IPS-15b (cell line): ENCODE measurements at regions not wholly inside any gene's neighbourhood (a gene's known extent, or its start where the extent isn't known, plus 50 kb on each side); places are given as distances from the start of the nearest gene placed in this dataset.

Experiments used
- H3K27me3 ChIP-seq: one replicate; pipeline ENCODE4 v1.6.1; 2013; ENCODE audit warnings: low read length; ENCODE audit not compliant: control insufficient read depth, insufficient read depth
- H3K36me3 ChIP-seq: one replicate; pipeline ENCODE4 v1.6.1; 2013; ENCODE audit warnings: low read length; ENCODE audit not compliant: control insufficient read depth, insufficient read depth
- H3K4me1 ChIP-seq: one replicate; pipeline ENCODE4 v1.6.1; 2013; ENCODE audit warnings: mild to moderate bottlenecking, low read length; ENCODE audit not compliant: control insufficient read depth, insufficient read depth
- H3K4me3 ChIP-seq: one replicate; pipeline ENCODE4 v1.5.1; 2013; ENCODE audit warnings: low read depth, low read length
- H3K9ac ChIP-seq: one replicate; pipeline ENCODE4 v1.6.1; 2013; ENCODE audit warnings: low read depth, mild to moderate bottlenecking, low read length
- H3K9me3 ChIP-seq: one replicate; pipeline ENCODE4 v1.6.1; 2013; ENCODE audit warnings: mild to moderate bottlenecking, low read length; ENCODE audit not compliant: control insufficient read depth, insufficient read depth

GRCh38 chr15:81443040-81443820 is 69.2 kb upstream of the TMC3 start:
- Histone ChIP-seq H3K4me3 (no peak overlapping the region), H3K36me3 (no peaks in the 10 kb centered on the region), H3K4me1 (peaks cover 3% of the 10 kb centered on the region), H3K27me3 (no peaks in the 10 kb centered on the region), H3K9me3 (no peaks in the 10 kb centered on the region), H3K9ac (no peak overlapping the region)

GRCh38 chr15:81442454-81442853 is 68.4 kb upstream of the TMC3 start:
- Histone ChIP-seq H3K36me3 (no peaks in the 10 kb centered on the region), H3K9ac (no peak overlapping the region), H3K27me3 (no peaks in the 10 kb centered on the region), H3K4me1 (peaks cover 3% of the 10 kb centered on the region), H3K9me3 (no peaks in the 10 kb centered on the region), H3K4me3 (no peak overlapping the region)

- H3K36me3 ChIP-seq, result no peaks in the 10 kb centered on the region
- no peaks in the 10 kb centered on the region for H3K9me3 ChIP-seq
- no peak overlapping the region for H3K9ac ChIP-seq
These were observed 60.8 kb upstream of the TMC3 start for GRCh38 chr15:81434851-81435250.

GRCh38 chr15:81433462-81433861 is 59.4 kb upstream of the TMC3 start:
- no peaks in the 10 kb centered on the region for H3K27me3 ChIP-seq
- H3K4me1 ChIP-seq, result no peaks in the 10 kb centered on the region
- H3K36me3 ChIP-seq, result no peaks in the 10 kb centered on the region
- H3K9ac ChIP-seq, result no peak overlapping the region
- H3K9me3 ChIP-seq, result no peaks in the 10 kb centered on the region
- H3K4me3 ChIP-seq, result no peak overlapping the region

More at GRCh38 chr15:81434851-81435250, 60.8 kb upstream of the TMC3 start:
- Histone ChIP-seq H3K27me3 (no peaks in the 10 kb centered on the region), H3K4me1 (no peaks in the 10 kb centered on the region), H3K4me3 (no peak overlapping the region)

GRCh38 chr15:81432179-81432578 is 58.2 kb upstream of the TMC3 start:
- H3K9ac ChIP-seq, result no peak overlapping the region
- H3K36me3 ChIP-seq, result no peaks in the 10 kb centered on the region
- no peaks in the 10 kb centered on the region for H3K9me3 ChIP-seq
- no peak overlapping the region for H3K4me3 ChIP-seq
- H3K27me3 ChIP-seq, result no peaks in the 10 kb centered on the region
- H3K4me1 ChIP-seq, result no peaks in the 10 kb centered on the region

- Histone ChIP-seq H3K4me1 (no peaks in the 10 kb centered on the region), H3K4me3 (no peak overlapping the region), H3K36me3 (no peaks in the 10 kb centered on the region), H3K9me3 (no peaks in the 10 kb centered on the region), H3K9ac (no peak overlapping the region), H3K27me3 (no peaks in the 10 kb centered on the region)
These were observed 53.2 kb upstream of the TMC3 start for GRCh38 chr15:81427176-81427575.

GRCh38 chr15:81425905-81426304 is 51.9 kb upstream of the TMC3 start:
- Histone ChIP-seq H3K4me1 (no peaks in the 10 kb centered on the region), H3K4me3 (no peak overlapping the region), H3K9ac (no peak overlapping the region), H3K36me3 (no peaks in the 10 kb centered on the region), H3K9me3 (no peaks in the 10 kb centered on the region), H3K27me3 (no peaks in the 10 kb centered on the region)
